Hepatocyte (in vitro differentiated cells): ENCODE measurements at regions not wholly inside any gene's neighbourhood (a gene's known extent, or its start where the extent isn't known, plus 50 kb on each side); places are given as distances from the start of the nearest gene placed in this dataset.

ENCODE experiments used
- CTCF ChIP-seq: fragments of 200-600 bp; sonication (generic); IDR thresholded peaks from 2 replicates; pipeline ENCODE4 v1.5.1; 2016; ENCODE audit warnings: antibody characterized with exemption, mild to moderate bottlenecking; ENCODE audit not compliant: poor library complexity
- EZH2phosphoT487 ChIP-seq: fragments of 200-600 bp; sonication (generic); IDR thresholded peaks from one replicate; pipeline ENCODE4 v1.6.1; 2018; ENCODE audit warnings: antibody characterized with exemption, mild to moderate bottlenecking, low read depth, moderate library complexity; ENCODE audit not compliant: unreplicated experiment, severe bottlenecking

- TF ChIP-seq EZH2phosphoT487 (no peak), CTCF (no peak)
These were observed 1036.1 kb upstream of the ARRDC3 start for GRCh38 chr5:92419261-92419660.
